ENCODE measurements at regions not wholly inside any gene's neighbourhood (a gene's known extent, or its start where the extent isn't known, plus 50 kb on each side); places are given as distances from the start of the nearest gene placed in this dataset.

DNA sequence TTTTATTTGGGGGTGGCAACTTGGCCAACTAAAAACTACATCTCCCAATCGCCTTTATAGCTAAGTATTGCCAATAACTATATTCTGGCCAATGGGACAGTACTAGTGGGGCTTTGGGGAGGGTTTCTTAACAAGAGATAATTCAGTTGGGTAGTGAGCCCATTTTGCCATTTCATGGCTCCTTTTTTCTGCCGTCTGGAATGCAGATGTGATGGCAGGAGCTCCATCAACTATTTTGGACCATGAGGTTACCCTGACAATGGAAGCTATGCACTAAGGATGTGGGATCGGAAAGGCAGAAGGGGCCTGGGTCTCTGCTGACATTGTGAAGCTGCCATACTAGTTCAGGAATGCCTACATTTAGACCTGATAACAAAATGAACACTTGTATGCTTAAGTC lies 67.0 kb upstream of the FOXC1 start:
- no peaks in the 10 kb centered on the region for H3K4me1 Mint-ChIP-seq
- TF ChIP-seq, protein P1, sequence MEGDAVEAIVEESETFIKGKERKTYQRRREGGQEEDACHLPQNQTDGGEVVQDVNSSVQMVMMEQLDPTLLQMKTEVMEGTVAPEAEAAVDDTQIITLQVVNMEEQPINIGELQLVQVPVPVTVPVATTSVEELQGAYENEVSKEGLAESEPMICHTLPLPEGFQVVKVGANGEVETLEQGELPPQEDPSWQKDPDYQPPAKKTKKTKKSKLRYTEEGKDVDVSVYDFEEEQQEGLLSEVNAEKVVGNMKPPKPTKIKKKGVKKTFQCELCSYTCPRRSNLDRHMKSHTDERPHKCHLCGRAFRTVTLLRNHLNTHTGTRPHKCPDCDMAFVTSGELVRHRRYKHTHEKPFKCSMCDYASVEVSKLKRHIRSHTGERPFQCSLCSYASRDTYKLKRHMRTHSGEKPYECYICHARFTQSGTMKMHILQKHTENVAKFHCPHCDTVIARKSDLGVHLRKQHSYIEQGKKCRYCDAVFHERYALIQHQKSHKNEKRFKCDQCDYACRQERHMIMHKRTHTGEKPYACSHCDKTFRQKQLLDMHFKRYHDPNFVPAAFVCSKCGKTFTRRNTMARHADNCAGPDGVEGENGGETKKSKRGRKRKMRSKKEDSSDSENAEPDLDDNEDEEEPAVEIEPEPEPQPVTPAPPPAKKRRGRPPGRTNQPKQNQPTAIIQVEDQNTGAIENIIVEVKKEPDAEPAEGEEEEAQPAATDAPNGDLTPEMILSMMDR (IDR thresholded peaks at IDR 0.05; ENCODE audit: unreplicated experiment) = no peak
- no peak for DNase-seq (ENCODE audit: low spot score in 2 of 2, unreplicated experiment in 2 of 2)
- no peak overlapping the region for H3K27ac Mint-ChIP-seq
- peaks cover 18% of the 10 kb centered on the region for H3K9me3 Mint-ChIP-seq
- peaks cover 11% of the 10 kb centered on the region for H3K27me3 Mint-ChIP-seq (ENCODE audit: low read depth)
- H3K4me3 Mint-ChIP-seq = no peak overlapping the region
- no peaks in the 10 kb centered on the region for H3K36me3 Mint-ChIP-seq

DNA sequence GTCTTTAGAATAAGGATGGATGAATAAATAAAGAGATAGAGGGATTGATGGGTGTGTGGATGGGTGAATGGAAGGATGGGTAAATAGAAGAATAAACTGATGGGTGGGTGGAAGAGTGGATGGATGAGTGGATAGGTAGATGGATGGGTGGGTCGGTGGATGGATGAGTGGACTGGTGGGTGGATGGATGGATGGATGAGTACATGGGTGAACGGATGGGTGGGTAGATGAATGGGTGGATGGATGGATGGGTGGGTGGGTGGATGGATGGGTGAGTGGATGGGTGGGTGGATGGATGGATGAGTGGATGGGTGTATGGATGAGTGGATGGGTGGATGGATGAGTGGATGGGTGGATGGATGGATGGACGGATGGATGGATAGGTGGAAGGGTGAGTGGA lies 65.7 kb upstream of the FOXC1 start:
- Mint-ChIP-seq H3K4me1 (no peaks in the 10 kb centered on the region), H3K36me3 (no peaks in the 10 kb centered on the region), H3K27ac (no peak overlapping the region), H3K4me3 (no peak overlapping the region), H3K9me3 (peaks cover 18% of the 10 kb centered on the region), H3K27me3 (ENCODE audit: low read depth) (peaks cover 16% of the 10 kb centered on the region)
- DNase-seq (ENCODE audit: low spot score in 2 of 2, unreplicated experiment in 2 of 2) = no peak
- TF ChIP-seq, protein P1 (IDR thresholded peaks at IDR 0.05; ENCODE audit: unreplicated experiment) = no peak

GRCh38 chr6:1544603-1545002 lies 65.1 kb upstream of the FOXC1 start:
- Mint-ChIP-seq H3K9me3 (peaks cover 18% of the 10 kb centered on the region), H3K27me3 (ENCODE audit: low read depth) (peaks cover 16% of the 10 kb centered on the region), H3K4me3 (no peak overlapping the region), H3K27ac (no peak overlapping the region), H3K36me3 (no peaks in the 10 kb centered on the region), H3K4me1 (no peaks in the 10 kb centered on the region)
- TF ChIP-seq, protein P1 (IDR thresholded peaks at IDR 0.05; ENCODE audit: unreplicated experiment) = no peak
- DNase-seq (ENCODE audit: low spot score in 2 of 2, unreplicated experiment in 2 of 2) = no peak

- TF ChIP-seq, protein P1 (IDR thresholded peaks at IDR 0.05; ENCODE audit: unreplicated experiment) = no peak
- Mint-ChIP-seq H3K27ac (no peak overlapping the region), H3K4me3 (no peak overlapping the region), H3K36me3 (no peaks in the 10 kb centered on the region), H3K4me1 (no peaks in the 10 kb centered on the region), H3K9me3 (peaks cover 18% of the 10 kb centered on the region), H3K27me3 (ENCODE audit: low read depth) (peaks cover 17% of the 10 kb centered on the region)
- DNase-seq (ENCODE audit: low spot score in 2 of 2, unreplicated experiment in 2 of 2) = no peak
Measured at GRCh38 chr6:1545654-1546053, 64.1 kb upstream of the FOXC1 start.

DNA sequence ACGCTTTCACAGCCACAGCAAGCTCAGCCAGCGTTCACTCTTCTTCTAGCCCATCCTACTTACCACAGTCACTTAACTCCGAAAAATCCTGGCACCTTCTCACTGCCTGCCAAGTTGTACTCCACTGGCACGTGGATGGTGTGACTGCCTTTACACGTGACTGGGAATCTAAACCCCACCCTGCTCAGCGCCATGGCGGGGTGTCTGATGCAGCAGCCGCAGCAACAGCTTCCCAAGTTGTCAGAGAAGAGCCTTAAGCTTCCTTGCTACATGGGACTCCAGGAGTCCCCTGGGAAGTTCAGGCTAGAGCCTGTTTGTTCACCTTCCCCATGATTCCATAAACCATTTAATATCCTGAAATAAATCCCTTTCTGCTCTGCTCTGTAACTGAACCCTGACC lies 61.9 kb upstream of the FOXC1 start:
- H3K4me3 Mint-ChIP-seq = no peak overlapping the region
- TF ChIP-seq, protein P1 (IDR thresholded peaks at IDR 0.05; ENCODE audit: unreplicated experiment) = no peak
- peaks cover 21% of the 10 kb centered on the region for H3K27me3 Mint-ChIP-seq (ENCODE audit: low read depth)
- H3K9me3 Mint-ChIP-seq = peaks cover 18% of the 10 kb centered on the region
- H3K36me3 Mint-ChIP-seq = no peaks in the 10 kb centered on the region
- DNase-seq (ENCODE audit: low spot score in 2 of 2, unreplicated experiment in 2 of 2) = no peak
- no peak overlapping the region for H3K27ac Mint-ChIP-seq
- no peaks in the 10 kb centered on the region for H3K4me1 Mint-ChIP-seq

GRCh38 chr6:1551249-1551648 lies 58.5 kb upstream of the FOXC1 start:
- no peaks in the 10 kb centered on the region for H3K9me3 Mint-ChIP-seq
- no peaks in the 10 kb centered on the region for H3K36me3 Mint-ChIP-seq
- TF ChIP-seq, protein P1 (IDR thresholded peaks at IDR 0.05; ENCODE audit: unreplicated experiment) = no peak

More at GRCh38 chr6:1551249-1551648, 58.5 kb upstream of the FOXC1 start:
- Mint-ChIP-seq H3K27me3 (ENCODE audit: low read depth) (peaks cover 22% of the 10 kb centered on the region), H3K4me3 (no peak overlapping the region), H3K27ac (no peak overlapping the region), H3K4me1 (no peaks in the 10 kb centered on the region)
- no peak for DNase-seq (ENCODE audit: low spot score in 2 of 2, unreplicated experiment in 2 of 2)
